GM10266 (cell line): ENCODE measurements at regions not wholly inside any gene's neighbourhood (a gene's known extent, or its start where the extent isn't known, plus 50 kb on each side); places are given as distances from the start of the nearest gene placed in this dataset.
"Not testable (repeated sequence)": the region's sequence is repeated elsewhere in the genome, so short reads cannot be mapped to it uniquely, and the experiment has no call there.

ENCODE experiments used
- DNase-seq: peaks from one replicate; pipeline ENCODE4 v3.0.0; 2012; ENCODE audit errors: extremely low spot score
- TF ChIP-seq, protein P1 (sequence below): IDR thresholded peaks from 2 replicates; pipeline ENCODE4 v1.5.1; 2012; ENCODE audit warnings: mild to moderate bottlenecking, low read depth; ENCODE audit not compliant: control insufficient read depth, insufficient read depth; ENCODE audit errors: missing control alignments

GRCh38 chr4:45477311-45477733 is 646.5 kb downstream of the GABRG1 start:
- DNase-seq, result no peak

GRCh38 chr4:45475548-45475947 is 648.3 kb downstream of the GABRG1 start:
- TF ChIP-seq, protein P1, sequence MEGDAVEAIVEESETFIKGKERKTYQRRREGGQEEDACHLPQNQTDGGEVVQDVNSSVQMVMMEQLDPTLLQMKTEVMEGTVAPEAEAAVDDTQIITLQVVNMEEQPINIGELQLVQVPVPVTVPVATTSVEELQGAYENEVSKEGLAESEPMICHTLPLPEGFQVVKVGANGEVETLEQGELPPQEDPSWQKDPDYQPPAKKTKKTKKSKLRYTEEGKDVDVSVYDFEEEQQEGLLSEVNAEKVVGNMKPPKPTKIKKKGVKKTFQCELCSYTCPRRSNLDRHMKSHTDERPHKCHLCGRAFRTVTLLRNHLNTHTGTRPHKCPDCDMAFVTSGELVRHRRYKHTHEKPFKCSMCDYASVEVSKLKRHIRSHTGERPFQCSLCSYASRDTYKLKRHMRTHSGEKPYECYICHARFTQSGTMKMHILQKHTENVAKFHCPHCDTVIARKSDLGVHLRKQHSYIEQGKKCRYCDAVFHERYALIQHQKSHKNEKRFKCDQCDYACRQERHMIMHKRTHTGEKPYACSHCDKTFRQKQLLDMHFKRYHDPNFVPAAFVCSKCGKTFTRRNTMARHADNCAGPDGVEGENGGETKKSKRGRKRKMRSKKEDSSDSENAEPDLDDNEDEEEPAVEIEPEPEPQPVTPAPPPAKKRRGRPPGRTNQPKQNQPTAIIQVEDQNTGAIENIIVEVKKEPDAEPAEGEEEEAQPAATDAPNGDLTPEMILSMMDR, result no peak

More at GRCh38 chr4:45477311-45477733, 646.5 kb downstream of the GABRG1 start:
- TF ChIP-seq, protein P1, result no peak

DNA sequence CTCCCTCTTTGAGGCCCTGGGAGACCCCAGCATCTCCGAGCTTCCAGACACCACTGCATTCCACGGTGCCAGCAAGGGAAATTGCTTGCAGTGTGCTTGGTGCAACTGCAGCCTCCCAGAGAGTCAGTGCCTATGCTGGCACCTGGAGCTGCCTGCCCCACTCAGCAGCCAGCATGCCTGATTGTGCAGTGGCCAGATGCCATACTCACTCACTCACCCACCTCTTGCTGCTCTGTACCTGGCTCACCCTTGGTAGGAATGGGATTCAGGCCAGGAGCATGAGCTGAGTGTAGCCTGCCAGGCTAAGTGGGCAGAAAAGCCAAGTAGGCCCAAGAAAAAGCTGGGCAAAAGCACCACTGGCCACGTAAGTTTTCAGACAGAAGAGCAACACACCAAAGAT is 651.4 kb downstream of the GABRG1 start:
- TF ChIP-seq, protein P1, result no peak

More at GRCh38 chr4:45475548-45475947, 648.3 kb downstream of the GABRG1 start:
- DNase-seq, result no peak

DNA sequence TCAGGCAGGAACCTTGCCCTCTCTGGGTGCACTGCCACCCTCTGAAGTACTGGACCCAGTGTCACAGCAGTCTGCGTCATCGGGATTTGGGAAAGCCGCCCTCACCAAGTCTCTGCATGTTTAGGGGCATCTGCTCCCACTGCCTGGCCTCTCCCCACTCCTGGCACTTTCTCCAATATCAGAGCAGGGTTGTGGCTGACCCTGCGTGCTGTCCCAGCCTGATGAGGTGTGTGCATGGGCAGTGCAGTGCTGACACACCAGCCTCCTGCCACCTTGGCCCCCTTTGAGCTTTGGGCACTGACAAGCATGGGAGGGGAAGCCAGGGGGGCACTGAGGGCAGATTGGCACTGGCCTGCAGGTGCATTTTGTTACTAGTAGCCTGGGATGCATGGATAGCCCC is 652.5 kb downstream of the GABRG1 start:
- TF ChIP-seq, protein P1, result no peak
- DNase-seq, result no peak

More for the DNA sequence above, 651.4 kb downstream of the GABRG1 start:
- no peak for DNase-seq

- no peak for DNase-seq
- TF ChIP-seq, protein P1, result no peak
Measured at GRCh38 chr4:45467157-45467556, 656.7 kb downstream of the GABRG1 start.

- not testable (repeated sequence) for DNase-seq
Measured at GRCh38 chr4:45460157-45460556, 663.7 kb downstream of the GABRG1 start.

GRCh38 chr4:45455217-45455616 is 668.6 kb downstream of the GABRG1 start:
- no peak for DNase-seq
- TF ChIP-seq, protein P1, result no peak

GRCh38 chr4:45453258-45453853 is 670.5 kb downstream of the GABRG1 start:
- TF ChIP-seq, protein P1, result peak; percentile 56
- peak; percentile 44 for DNase-seq
